ENCODE measurements at regions not wholly inside any gene's neighbourhood (a gene's known extent, or its start where the extent isn't known, plus 50 kb on each side); places are given as distances from the start of the nearest gene placed in this dataset.

- H3K4me3 ChIP-seq (ENCODE audit: low read length): no peak overlapping the region
- no peaks in the 10 kb centered on the region for H3K36me3 ChIP-seq (replicated peaks; ENCODE audit: low read depth, low read length)
- no peaks in the 10 kb centered on the region for H3K27me3 ChIP-seq (ENCODE audit: low read depth, low read length)
- no peak for TF ChIP-seq CTCF (IDR thresholded peaks at IDR 0.05; ENCODE audit: low read depth, low read length)
- no peak for TF ChIP-seq EZH2phosphoT487 (IDR thresholded peaks at IDR 0.05; ENCODE audit: low read depth)
- H3K79me2 ChIP-seq (ENCODE audit: low read length): no peaks in the 10 kb centered on the region
- H3K9me3 ChIP-seq (ENCODE audit: insufficient read depth, low read length): no peaks in the 10 kb centered on the region
- H3K9ac ChIP-seq (ENCODE audit: low read length): no peak overlapping the region
- no peaks in the 10 kb centered on the region for H4K20me1 ChIP-seq (ENCODE audit: insufficient read depth, low read length)
- H3K4me1 ChIP-seq (ENCODE audit: low read length): no peaks in the 10 kb centered on the region
- no peak overlapping the region for H3K4me2 ChIP-seq (ENCODE audit: low read length)
- H2AFZ ChIP-seq (ENCODE audit: low read depth, low read length): no peak overlapping the region
- H3K27ac ChIP-seq (ENCODE audit: low read length): no peak overlapping the region
Observed at GRCh38 chr16:87027056-87027616, 290.1 kb downstream of the C16orf95 start.

- H3K79me2 ChIP-seq (ENCODE audit: low read length): no peaks in the 10 kb centered on the region
- H3K4me2 ChIP-seq (ENCODE audit: low read length): no peak overlapping the region
- H3K36me3 ChIP-seq (replicated peaks; ENCODE audit: low read depth, low read length): no peaks in the 10 kb centered on the region
Observed at GRCh38 chr16:87028481-87029320, 288.5 kb downstream of the C16orf95 start.

GRCh38 chr16:87032554-87032953, 284.6 kb downstream of the C16orf95 start:
- H3K4me1 ChIP-seq (ENCODE audit: low read length): no peaks in the 10 kb centered on the region
- H3K9me3 ChIP-seq (ENCODE audit: insufficient read depth, low read length): no peaks in the 10 kb centered on the region
- H3K9ac ChIP-seq (ENCODE audit: low read length): no peak overlapping the region
- H3K4me2 ChIP-seq (ENCODE audit: low read length): no peak overlapping the region
- TF ChIP-seq EZH2phosphoT487 (IDR thresholded peaks at IDR 0.05; ENCODE audit: low read depth) (no peak), CTCF (IDR thresholded peaks at IDR 0.05; ENCODE audit: low read depth, low read length) (no peak)
- H4K20me1 ChIP-seq (ENCODE audit: insufficient read depth, low read length): no peaks in the 10 kb centered on the region
- no peak overlapping the region for H3K27ac ChIP-seq (ENCODE audit: low read length)
- H3K36me3 ChIP-seq (replicated peaks; ENCODE audit: low read depth, low read length): no peaks in the 10 kb centered on the region
- no peak overlapping the region for H3K4me3 ChIP-seq (ENCODE audit: low read length)
- no peaks in the 10 kb centered on the region for H3K27me3 ChIP-seq (ENCODE audit: low read depth, low read length)
- H3K79me2 ChIP-seq (ENCODE audit: low read length): no peaks in the 10 kb centered on the region
- no peak overlapping the region for H2AFZ ChIP-seq (ENCODE audit: low read depth, low read length)

More at GRCh38 chr16:87028481-87029320, 288.5 kb downstream of the C16orf95 start:
- Histone ChIP-seq H3K27me3 (ENCODE audit: low read depth, low read length) (no peaks in the 10 kb centered on the region), H3K4me3 (ENCODE audit: low read length) (no peak overlapping the region), H2AFZ (ENCODE audit: low read depth, low read length) (no peak overlapping the region), H4K20me1 (ENCODE audit: insufficient read depth, low read length) (no peaks in the 10 kb centered on the region), H3K27ac (ENCODE audit: low read length) (no peak overlapping the region), H3K9ac (ENCODE audit: low read length) (no peak overlapping the region), H3K4me1 (ENCODE audit: low read length) (no peaks in the 10 kb centered on the region), H3K9me3 (ENCODE audit: insufficient read depth, low read length) (no peaks in the 10 kb centered on the region)
- TF ChIP-seq EZH2phosphoT487 (IDR thresholded peaks at IDR 0.05; ENCODE audit: low read depth): no peak

- Histone ChIP-seq H3K4me1 (ENCODE audit: low read length) (no peaks in the 10 kb centered on the region), H3K27me3 (ENCODE audit: low read depth, low read length) (no peaks in the 10 kb centered on the region), H3K9ac (ENCODE audit: low read length) (no peak overlapping the region), H3K4me3 (ENCODE audit: low read length) (no peak overlapping the region), H3K4me2 (ENCODE audit: low read length) (no peak overlapping the region), H4K20me1 (ENCODE audit: insufficient read depth, low read length) (no peaks in the 10 kb centered on the region), H3K27ac (ENCODE audit: low read length) (no peak overlapping the region), H3K79me2 (ENCODE audit: low read length) (no peaks in the 10 kb centered on the region), H2AFZ (ENCODE audit: low read depth, low read length) (no peak overlapping the region), H3K9me3 (ENCODE audit: insufficient read depth, low read length) (no peaks in the 10 kb centered on the region), H3K36me3 (replicated peaks; ENCODE audit: low read depth, low read length) (no peaks in the 10 kb centered on the region)
- TF ChIP-seq CTCF (IDR thresholded peaks at IDR 0.05; ENCODE audit: low read depth, low read length) (no peak), EZH2phosphoT487 (IDR thresholded peaks at IDR 0.05; ENCODE audit: low read depth) (no peak)
Observed at GRCh38 chr16:87033021-87033471, 284.1 kb downstream of the C16orf95 start.
